Thyroid gland (tissue), 4 donors: ENCODE measurements at regions not wholly inside any gene's neighbourhood (a gene's known extent, or its start where the extent isn't known, plus 50 kb on each side); places are given as distances from the start of the nearest gene placed in this dataset.
A peak's percentile ranks its signal among the peaks of the same experiment; 100 is the strongest.

Experiments used
- DNase-seq, 2 donors: peaks; one replicate each; pipeline ENCODE4 v3.0.0-alpha.2; 2019
- H3K27ac ChIP-seq, 3 donors: fragments of 200-600 bp; sonication (generic); 1 replicate in 2 of 3; 2 replicates in 1 of 3; pipeline ENCODE4 v1.5.1; 2016 to 2019; ENCODE audit warnings: mild to moderate bottlenecking in 1 of 3, moderate library complexity in 1 of 3
- H3K27me3 ChIP-seq: fragments of 200-600 bp; sonication (generic); one replicate; pipeline ENCODE4 v1.5.1; 2019
- H3K36me3 ChIP-seq, 2 donors: fragments of 200-600 bp; sonication (generic); one replicate each; pipeline ENCODE4 v1.5.1; 2016 to 2019
- H3K4me1 ChIP-seq, 2 donors: fragments of 200-600 bp; sonication (generic); one replicate each; pipeline ENCODE4 v1.5.1; 2017 to 2019
- H3K4me3 ChIP-seq, 3 donors: fragments of 200-600 bp; sonication (generic); replicated peaks in 1 of 3; 1 replicate in 2 of 3; 2 replicates in 1 of 3; pipeline ENCODE4 v1.5.1; 2016; ENCODE audit warnings: mild to moderate bottlenecking in 1 of 3
- H3K9me3 ChIP-seq: fragments of 200-600 bp; sonication (generic); one replicate; pipeline ENCODE4 v1.5.1; 2017
- CTCF ChIP-seq, 6 experiments: fragments of 200-600 bp in 3 of 6; fragments of 450-650 bp in 3 of 6; sonication (generic) in 3 of 6; IDR thresholded peaks; one replicate each; pipeline ENCODE4 v1.5.1; 2016 to 2019; ENCODE audit warnings: antibody characterized with exemption in 6 of 6, mild to moderate bottlenecking in 2 of 6, inconsistent platforms in 1 of 6, moderate library complexity in 1 of 6
- POLR2A ChIP-seq, 2 donors: fragments of 450-650 bp; IDR thresholded peaks; one replicate each; pipeline ENCODE4 v1.6.1; 2017; ENCODE audit warnings: antibody characterized with exemption in 2 of 2, mild to moderate bottlenecking in 2 of 2, moderate library complexity in 1 of 2
- WGBS, 2 donors: methylation state at CpG; one replicate each; pipeline ENCODE4 v1.1.5; 2017; 5-methylcytosine and 5-hydroxymethylcytosine counted together
- intact Hi-C: fragments of 100-400 bp; cut with DNase I; formaldehyde crosslinking; loops from one replicate; pipeline ENCODE4 v1.15.1; 2023

DNA sequence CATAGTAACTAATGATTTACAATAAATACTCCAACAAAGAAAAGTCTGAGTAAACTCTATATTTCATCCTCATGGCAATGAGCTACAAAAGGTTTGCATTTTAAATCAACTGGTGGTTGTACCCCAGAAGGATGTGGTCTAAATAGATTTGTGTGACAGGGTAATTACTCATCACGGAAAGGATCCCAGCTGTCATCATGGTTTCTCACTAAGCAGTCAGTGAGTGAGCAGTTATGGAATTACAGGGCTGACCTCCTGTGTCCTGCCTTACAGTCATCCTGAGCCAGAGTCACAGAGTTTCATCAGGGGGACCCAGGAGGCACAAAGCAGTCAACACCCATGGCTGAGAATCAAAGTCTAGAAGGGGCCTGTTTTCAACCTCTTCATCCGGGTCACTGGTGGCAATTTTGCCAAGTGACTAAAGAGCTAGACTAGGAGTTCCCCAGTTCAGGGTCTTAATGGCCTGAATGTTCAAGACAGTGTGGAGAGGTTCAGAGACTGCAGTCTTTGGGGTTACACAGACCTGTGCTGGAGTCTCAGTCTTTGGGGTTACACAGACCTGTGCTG lies 210.7 kb upstream of the SLC24A2 start:
- Histone ChIP-seq H3K4me3 (no peak overlapping the region), H3K36me3 (no peaks in the 10 kb centered on the region), H3K27ac (no peak overlapping the region), H3K27me3 (no peaks in the 10 kb centered on the region), H3K4me1 (no peaks in the 10 kb centered on the region), H3K9me3 (no peaks in the 10 kb centered on the region)
- TF ChIP-seq CTCF (IDR thresholded peaks at IDR 0.05) (no peak), POLR2A (IDR thresholded peaks at IDR 0.05) (no peak)
- DNase-seq = no peak
- 84 to 87% methylated on average over 2 of the region's 2 CpGs for WGBS, 2 donors
- intact Hi-C loops = no loop called here

DNA sequence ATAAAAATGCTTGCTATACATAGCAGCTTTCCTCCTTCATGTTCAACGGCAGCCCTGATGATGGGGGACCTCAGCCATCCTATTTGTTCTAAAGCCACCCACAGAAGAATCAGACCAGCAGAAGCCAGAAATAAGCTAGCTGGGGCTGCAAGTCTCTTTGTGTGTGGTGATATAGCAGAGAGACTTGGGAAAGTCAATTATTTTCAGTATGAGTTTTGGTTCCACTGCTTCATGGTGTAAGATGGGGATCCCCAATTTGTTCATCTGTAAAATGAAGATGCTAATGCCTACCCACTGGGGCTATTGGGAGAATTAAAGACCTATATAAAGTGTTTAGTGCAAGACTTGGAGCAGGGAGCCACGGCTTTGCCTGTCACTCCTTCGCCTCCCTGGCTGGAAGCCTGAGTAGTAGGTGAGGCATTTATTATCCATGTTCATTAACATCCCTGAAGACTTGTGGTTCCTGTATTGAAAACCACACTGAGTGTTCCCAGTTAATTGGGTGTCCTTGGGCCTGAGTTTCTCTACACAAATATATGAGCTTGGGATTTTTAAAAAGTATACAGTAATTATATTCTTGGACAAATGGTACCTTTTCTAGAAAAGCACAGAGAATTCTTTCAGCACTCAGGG lies 210.1 kb upstream of the SLC24A2 start:
- intact Hi-C loops = no loop called here
- 60 to 82% methylated on average over 2 to 3 of the region's 3 CpGs for WGBS, 2 donors
- Histone ChIP-seq H3K36me3 (no peaks in the 10 kb centered on the region), H3K27ac (no peak overlapping the region), H3K4me3 (no peak overlapping the region), H3K9me3 (no peaks in the 10 kb centered on the region), H3K27me3 (no peaks in the 10 kb centered on the region), H3K4me1 (peaks cover 0 to 2% of the 10 kb centered on the region in 2 donors)
- no peak for TF ChIP-seq POLR2A (IDR thresholded peaks at IDR 0.05)
- no peak for TF ChIP-seq CTCF (IDR thresholded peaks at IDR 0.05)
- DNase-seq = no peak

GRCh38 chr9:19998153-19998552 lies 209.3 kb upstream of the SLC24A2 start:
- no peak for DNase-seq

DNA sequence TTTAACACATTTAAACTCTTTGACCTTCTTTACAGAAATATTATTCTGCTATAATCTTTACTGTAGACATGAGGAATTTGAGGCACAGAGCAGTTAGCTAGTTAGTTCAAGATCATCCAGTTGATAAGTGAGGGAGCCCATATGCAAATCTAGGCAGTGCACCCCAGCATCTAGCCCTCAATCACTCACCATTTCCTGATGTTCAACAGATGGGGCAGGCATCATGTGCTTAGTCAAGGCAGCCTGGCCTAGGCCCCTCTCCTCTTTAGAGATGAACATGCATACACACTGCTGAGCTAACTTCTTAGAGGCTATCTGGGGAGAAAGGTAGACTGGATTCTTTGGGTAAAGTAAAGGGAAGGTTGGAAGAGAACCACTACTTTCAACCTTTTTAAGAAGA lies 206.8 kb upstream of the SLC24A2 start:
- Histone ChIP-seq H3K4me1 (peaks cover 0 to 6% of the 10 kb centered on the region in 2 donors), H3K9me3 (no peaks in the 10 kb centered on the region), H3K4me3 (no peak overlapping the region), H3K36me3 (no peaks in the 10 kb centered on the region), H3K27ac (no peak overlapping the region), H3K27me3 (no peaks in the 10 kb centered on the region)
- TF ChIP-seq POLR2A (IDR thresholded peaks at IDR 0.05) (no peak), CTCF (IDR thresholded peaks at IDR 0.05) (no peak)
- DNase-seq = no peak
- intact Hi-C loops = no loop called here

More at GRCh38 chr9:19998153-19998552, 209.3 kb upstream of the SLC24A2 start:
- no peaks in the 10 kb centered on the region for H3K9me3 ChIP-seq
- no peak for TF ChIP-seq POLR2A (IDR thresholded peaks at IDR 0.05)
- no peak for TF ChIP-seq CTCF (IDR thresholded peaks at IDR 0.05)
- WGBS, 2 donors = 71 to 79% methylated on average over 2 of the region's 2 CpGs
- no peaks in the 10 kb centered on the region for H3K27me3 ChIP-seq
- peaks cover 0 to 6% of the 10 kb centered on the region in 2 donors for H3K4me1 ChIP-seq
- intact Hi-C loops = no loop called here
- no peak overlapping the region for H3K4me3 ChIP-seq
- no peak overlapping the region for H3K27ac ChIP-seq
- no peaks in the 10 kb centered on the region for H3K36me3 ChIP-seq

DNA sequence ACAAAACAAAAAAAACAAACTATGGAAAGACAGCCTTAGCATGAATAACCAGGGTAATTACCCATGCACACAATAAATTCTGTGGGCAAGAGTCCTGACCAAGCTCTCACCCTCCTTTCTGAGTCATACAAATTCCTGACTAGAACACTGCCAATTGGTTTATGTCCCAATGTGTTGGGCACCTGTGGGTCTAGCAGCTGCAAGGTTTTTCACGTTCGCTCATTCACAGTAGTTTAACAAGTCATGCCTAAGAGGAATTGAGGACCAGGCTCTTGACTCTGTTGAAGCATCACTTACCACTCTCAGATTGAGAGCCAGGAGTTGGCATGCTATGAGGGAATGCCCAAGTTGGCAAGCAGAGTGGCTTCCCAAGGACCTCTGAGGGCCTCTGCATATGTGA lies 205.5 kb upstream of the SLC24A2 start:
- peaks cover 0 to 6% of the 10 kb centered on the region in 2 donors for H3K4me1 ChIP-seq
- H3K9me3 ChIP-seq = no peaks in the 10 kb centered on the region
- peak; percentile 70 to 83 for DNase-seq
- no peak overlapping the region for H3K27ac ChIP-seq
- H3K27me3 ChIP-seq = no peaks in the 10 kb centered on the region
- 30 to 45% methylated on average over 2 of the region's 2 CpGs for WGBS, 2 donors
- no peaks in the 10 kb centered on the region for H3K36me3 ChIP-seq
- no peak overlapping the region for H3K4me3 ChIP-seq
- intact Hi-C loops = no loop called here
- TF ChIP-seq POLR2A (IDR thresholded peaks at IDR 0.05) = no peak
- TF ChIP-seq CTCF (IDR thresholded peaks at IDR 0.05) = no peak
